NCI-H146 (cell line): ENCODE measurements at regions not wholly inside any gene's neighbourhood (a gene's known extent, or its start where the extent isn't known, plus 50 kb on each side); places are given as distances from the start of the nearest gene placed in this dataset.
"Not testable (repeated sequence)": the region's sequence is repeated elsewhere in the genome, so short reads cannot be mapped to it uniquely, and the experiment has no call there.

ENCODE experiments used
- DNase-seq: peaks from one replicate; lab custom pipeline; 2025; lab: John Stamatoyannopoulos, UW

DNA sequence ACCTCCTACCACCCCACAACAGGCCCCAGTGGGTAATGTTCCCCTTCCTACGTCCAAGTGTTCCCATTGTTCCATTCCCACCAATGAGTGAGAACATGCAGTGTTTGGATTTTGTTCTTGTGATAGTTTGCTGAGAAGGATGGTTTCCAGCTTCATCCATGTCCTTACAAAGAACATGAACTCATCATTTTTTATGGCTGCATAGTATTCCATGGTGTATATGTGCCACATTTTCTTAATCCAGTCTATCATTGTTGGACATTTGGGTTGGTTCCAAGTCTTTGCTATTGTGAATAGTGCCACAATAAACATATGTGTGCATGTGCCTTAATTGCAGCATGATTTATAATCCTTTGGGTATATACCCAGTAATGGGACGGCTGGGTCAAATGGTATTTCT, 81.6 kb downstream of the P2RY10 start:
- DNase-seq = not testable (repeated sequence)

DNA sequence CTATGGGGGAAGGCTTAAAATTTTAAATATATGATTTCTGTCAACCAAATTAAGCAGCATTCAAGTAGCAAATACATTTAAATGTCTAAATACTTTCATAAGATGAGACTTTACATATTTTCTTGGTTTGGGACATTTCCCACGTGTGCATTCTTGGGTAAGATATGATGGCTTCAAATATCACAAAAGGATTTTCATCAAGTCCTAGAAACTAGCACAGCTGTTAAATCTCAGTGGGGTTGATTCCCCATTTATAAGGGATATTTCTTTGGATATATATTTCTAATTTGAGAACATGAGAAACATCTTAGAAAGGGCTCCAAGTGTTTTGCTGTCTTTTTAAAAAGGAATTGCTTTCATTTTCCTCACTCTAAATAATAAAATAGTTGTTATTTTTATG, 90.2 kb downstream of the P2RY10 start:
- DNase-seq = no peak

DNA sequence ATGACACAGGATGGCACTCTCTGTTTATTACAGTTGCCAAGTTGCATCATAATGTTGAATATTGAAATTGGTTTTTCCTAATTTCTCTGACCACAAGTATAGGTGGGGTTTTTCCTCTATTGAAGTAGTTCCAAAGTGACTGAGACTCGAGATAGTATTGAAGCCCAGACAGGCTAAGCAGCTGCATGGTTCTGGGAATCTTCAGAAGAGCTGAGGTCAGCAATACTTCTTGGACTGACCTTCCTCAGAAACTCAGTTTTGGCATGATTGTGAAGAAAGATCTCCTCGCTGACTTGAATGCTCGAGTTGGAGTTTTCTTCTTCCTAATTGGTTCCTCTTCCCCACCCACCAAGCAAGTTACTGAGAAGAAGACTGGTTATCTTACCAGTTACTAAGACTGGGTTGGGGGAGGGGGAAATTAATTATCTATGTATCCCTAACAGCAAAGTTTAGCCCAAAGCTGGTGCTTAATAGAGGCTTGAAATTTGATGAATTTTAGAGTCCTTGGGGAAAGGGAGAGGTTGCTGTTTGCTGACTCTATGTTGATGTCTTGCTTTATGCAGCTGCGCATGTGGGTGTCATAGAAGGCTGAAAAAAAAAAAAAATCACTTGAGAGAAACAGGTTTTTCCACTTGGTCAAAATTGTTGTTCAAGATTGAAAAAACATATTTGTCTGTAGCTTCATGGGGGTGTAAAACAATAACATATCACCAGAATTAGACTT, 91.1 kb downstream of the P2RY10 start:
- DNase-seq = no peak

DNA sequence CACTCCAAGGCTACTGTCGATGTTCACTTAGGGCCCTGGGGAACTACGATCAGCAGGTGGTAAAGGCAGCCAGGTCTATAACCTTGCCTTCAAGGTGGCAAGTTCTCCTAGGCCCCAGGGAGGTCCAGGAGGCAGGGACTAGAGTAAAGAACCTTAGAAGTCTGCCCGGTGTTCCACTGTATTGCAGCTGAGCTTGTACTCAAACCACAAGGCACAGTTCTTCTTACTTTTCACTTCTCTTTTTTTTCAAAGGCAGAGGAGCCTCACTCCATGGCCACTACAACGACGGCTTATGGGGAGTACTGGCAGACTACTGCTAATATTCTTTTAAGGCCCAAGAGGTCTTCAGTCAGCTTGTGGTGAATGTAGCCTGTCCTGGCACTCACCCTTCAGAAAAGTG, 78.8 kb upstream of the GPR174 start:
- no peak for DNase-seq

DNA sequence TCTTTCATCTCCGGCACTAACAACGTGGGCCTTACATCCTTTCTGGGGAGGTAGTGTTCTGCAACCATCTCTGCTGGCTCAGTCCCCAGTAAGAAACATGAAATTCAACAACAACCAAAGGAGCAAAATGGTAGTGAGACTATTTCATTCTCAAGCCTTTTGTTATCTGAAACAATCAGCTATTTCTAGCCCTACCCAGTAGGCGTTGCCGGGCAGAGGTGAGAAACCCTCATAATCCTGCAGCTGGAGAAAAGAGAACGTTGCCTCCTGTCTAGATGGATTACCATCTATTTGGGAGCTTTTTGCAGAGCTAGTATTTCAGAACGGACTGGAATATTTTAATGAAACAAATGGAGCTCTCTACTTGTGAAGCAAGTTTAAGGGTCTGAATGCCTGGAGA, 66.4 kb upstream of the GPR174 start:
- no peak for DNase-seq

DNA sequence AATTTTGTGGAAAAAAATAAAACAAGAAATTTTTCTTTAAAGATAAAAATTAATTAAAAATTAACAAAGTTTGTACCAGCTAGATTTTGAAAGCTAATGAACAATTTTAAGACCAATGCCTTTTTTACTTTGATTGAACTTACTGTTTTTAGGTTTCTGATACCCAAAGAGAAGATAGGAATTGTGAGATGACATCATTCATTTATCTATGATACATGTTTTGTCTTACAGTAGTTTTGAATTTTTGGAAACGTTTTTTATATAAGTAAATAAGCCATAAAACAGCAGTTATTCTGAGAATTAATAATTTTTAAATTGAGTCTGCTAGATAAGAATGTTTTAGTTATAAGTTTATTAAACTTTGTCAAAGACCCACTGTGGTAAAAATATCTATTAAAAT, 65.0 kb upstream of the GPR174 start:
- DNase-seq = no peak

DNA sequence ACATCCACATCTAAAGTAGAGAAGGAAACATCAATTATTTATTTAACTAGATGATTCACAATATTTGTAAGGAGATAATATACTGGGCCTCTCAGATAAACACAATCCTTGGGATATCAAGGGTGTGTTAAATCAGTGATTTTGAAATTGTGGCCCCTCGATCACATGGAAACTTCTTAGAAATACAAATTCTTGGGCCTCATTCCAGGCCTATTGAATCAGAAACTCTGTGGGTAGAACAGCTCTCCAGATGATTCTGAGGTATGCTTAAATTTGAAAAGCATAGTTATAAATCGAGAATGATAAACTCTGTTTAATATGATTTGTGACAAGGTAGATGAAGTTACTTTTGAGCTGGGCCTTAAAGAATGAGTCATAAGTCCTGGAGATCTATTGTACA, 64.3 kb upstream of the GPR174 start:
- no peak for DNase-seq

DNA sequence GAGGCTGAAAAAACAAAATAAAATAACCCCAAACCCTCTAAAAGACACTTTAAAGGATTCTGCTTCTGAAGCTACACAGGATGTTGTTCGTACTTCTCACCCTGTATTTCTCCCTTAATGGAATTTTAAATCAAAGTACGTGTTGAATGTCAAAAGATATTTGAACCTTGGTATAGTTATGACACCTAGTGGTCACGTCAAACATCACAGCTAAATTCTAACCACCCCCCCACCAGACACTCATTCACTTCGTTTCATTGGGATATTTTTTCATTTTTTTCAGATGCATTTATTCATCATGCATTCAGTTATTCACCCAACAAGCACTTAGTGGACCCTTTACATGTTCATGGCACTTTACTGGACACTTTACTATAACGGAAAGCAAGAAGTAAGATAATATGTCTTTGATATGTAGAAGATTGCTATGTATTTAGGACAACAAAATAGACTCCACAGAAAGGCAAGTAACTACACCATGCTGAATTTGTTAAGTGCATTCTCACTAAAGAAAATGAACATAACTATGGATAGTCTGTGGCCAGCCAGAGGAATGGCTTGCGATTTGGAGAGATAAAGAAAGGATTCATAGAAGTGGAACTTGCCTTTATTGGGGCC, 62.5 kb upstream of the GPR174 start:
- DNase-seq = peak; percentile 3

DNA sequence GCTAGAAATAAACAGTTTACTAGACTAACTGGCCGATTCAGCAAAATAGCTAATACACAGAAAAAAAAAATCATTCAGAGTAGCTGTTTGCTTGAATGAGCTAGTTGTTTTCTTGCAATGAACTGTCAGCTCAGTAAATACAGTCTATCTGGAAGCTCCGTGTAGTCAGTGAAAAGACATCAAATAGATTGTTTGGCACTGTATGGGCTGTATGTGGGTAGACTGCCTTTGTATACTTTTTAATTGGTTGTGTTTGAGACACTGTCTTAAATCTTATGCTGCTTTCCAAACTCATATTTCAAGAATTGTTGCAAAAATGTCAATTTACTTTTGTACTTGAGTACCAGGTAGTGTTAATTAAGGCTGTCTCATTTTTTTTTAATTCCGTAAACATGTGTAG, 61.6 kb upstream of the GPR174 start:
- no peak for DNase-seq

DNA sequence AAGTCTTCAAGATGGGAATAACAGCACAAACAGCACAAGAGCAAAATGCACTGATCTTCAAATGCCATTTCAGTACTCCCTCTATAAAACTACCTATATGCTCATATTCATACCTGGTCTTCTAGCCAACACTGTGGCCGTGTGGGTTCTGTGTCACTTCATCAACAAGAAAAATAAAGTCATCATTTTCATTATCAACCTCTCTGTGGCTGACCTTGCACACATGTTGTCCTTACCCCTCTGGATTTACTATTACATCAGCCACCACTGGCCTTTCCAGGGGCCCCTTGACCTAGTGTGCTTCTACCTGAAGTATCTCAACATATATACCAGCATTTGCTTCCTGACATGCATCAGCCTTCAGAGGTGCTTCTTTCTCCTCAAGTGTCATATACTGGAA, 59.6 kb upstream of the GPR174 start:
- DNase-seq = no peak

DNA sequence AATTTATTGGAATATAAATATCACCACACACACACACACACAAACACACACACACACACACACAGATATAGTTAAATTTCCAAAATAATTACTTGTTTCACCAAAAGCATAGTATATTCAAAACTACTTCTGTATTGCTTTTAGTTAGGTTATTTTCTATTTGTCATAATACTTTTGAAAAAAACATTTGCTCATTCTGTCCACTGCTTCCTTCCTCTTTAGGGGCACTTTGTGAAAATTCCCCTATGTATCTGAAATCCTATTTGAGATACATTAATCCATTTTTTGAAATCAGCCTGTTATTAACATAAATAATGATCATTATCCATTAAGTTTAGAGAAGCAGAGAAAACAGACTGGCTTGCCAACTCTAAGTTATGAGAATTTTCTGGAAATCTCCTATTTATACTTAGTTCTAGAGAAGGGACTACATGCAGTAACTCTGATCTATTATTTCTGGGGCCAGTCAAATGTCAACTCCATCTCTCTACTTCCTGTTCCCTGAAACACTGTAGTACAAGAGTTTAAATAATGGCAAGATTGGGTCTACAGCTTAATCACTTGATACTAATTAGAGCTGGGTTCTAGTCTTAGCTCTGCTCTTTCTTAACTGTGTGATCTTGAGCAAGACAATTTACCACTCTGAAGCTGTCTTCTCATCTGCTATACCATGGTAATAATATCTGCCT, 54.4 kb upstream of the GPR174 start:
- no peak for DNase-seq

DNA sequence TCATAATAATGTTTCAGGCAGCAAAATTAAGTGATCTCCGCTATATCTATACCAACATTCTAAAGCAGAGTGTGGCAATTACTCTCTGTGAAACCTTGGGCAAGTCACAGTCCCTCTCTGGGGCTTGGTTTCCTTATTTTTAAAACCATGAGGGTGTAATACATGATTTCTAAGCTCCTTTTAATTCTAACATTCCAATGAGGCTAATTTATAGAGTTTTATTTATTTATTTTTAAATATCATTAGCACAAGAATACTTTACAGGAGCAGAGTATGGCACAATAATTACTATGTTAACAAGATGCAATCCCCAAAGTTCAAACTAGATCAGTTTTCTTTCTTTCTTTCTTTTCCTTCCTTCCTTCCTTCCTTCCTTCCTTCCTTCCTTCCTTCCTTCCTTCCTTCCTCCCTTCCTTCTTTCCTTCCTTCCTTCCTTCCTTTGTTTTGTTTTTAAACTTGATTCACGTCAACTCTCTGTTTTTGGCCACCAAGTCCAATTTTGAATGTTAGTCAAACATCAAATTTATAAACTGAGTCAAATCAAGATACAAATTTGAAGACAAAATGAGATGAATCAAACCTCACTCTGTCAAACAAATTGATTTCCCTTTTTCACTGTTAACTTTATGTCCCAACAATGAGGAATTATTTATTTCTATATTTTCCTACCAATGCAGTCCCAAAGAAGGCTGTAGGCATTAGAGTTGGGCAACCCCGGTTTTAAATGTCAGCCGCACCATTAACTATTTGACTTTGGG, 50.2 kb upstream of the GPR174 start:
- no peak for DNase-seq
